Tibial nerve (tissue), 3 donors: ENCODE measurements at regions not wholly inside any gene's neighbourhood (a gene's known extent, or its start where the extent isn't known, plus 50 kb on each side); places are given as distances from the start of the nearest gene placed in this dataset.

ENCODE experiments used
- CTCF ChIP-seq, 5 experiments: fragments of 200-600 bp in 3 of 5; fragments of 450-650 bp in 2 of 5; sonication (generic) in 3 of 5; IDR thresholded peaks; one replicate each; pipeline ENCODE4 v1.5.1; 2016 to 2019; ENCODE audit warnings: antibody characterized with exemption in 5 of 5, mild to moderate bottlenecking in 3 of 5, moderate library complexity in 2 of 5
- POLR2A ChIP-seq, 2 donors: fragments of 450-650 bp; IDR thresholded peaks; one replicate each; pipeline ENCODE4 v1.6.1; 2017; ENCODE audit warnings: antibody characterized with exemption in 2 of 2, mild to moderate bottlenecking in 2 of 2, moderate library complexity in 2 of 2

GRCh38 chr5:158492136-158492535 is 607.6 kb downstream of the EBF1 start:
- TF ChIP-seq POLR2A (IDR thresholded peaks at IDR 0.05) (no peak), CTCF (IDR thresholded peaks at IDR 0.05) (no peak)
